Heart left ventricle (tissue), 16 donors: ENCODE measurements at regions not wholly inside any gene's neighbourhood (a gene's known extent, or its start where the extent isn't known, plus 50 kb on each side); places are given as distances from the start of the nearest gene placed in this dataset.

ENCODE experiments used
- ATAC-seq, 4 donors: fragments of 200-7000 bp; cut with Tn5 transposase; one replicate each; pipeline ENCODE4 v1.9.1; 2020 to 2022; ENCODE audit warnings: moderate library complexity in 4 of 4, mild to moderate bottlenecking in 3 of 4, moderate number of reproducible peaks in 1 of 4
- DNase-seq, 5 donors: peaks; one replicate each; pipeline ENCODE4 v3.0.0-alpha.2; 2020
- H3K27ac ChIP-seq, 12 donors: fragments of 200-600 bp; sonication (generic) in 4 of 12; one replicate each; pipeline versions ENCODE4 v1.5.0 to v1.8.0; 2016 to 2022; ENCODE audit warnings: mild to moderate bottlenecking in 2 of 12
- H3K27me3 ChIP-seq, 9 donors: fragments of 200-600 bp; sonication (generic) in 2 of 9; one replicate each; pipeline versions ENCODE4 v1.5.1 to v1.8.0; 2016 to 2022; ENCODE audit warnings: mild to moderate bottlenecking in 3 of 9
- H3K36me3 ChIP-seq, 9 donors: fragments of 200-600 bp; sonication (generic) in 2 of 9; one replicate each; pipeline versions ENCODE4 v1.5.0 to v1.8.0; 2018 to 2022; ENCODE audit warnings: mild to moderate bottlenecking in 2 of 9
- H3K4me1 ChIP-seq, 12 donors: fragments of 200-600 bp; sonication (generic) in 4 of 12; one replicate each; pipeline versions ENCODE4 v1.5.0 to v1.8.0; 2016 to 2022; ENCODE audit warnings: mild to moderate bottlenecking in 3 of 12
- H3K4me3 ChIP-seq, 12 donors: fragments of 200-600 bp; sonication (generic) in 4 of 12; one replicate each; pipeline versions ENCODE4 v1.5.0 to v1.8.0; 2017 to 2022; ENCODE audit warnings: mild to moderate bottlenecking in 9 of 12, moderate library complexity in 4 of 12
- H3K9me3 ChIP-seq, 12 donors: fragments of 200-600 bp; sonication (generic) in 4 of 12; one replicate each; pipeline versions ENCODE4 v1.5.0 to v1.8.0; 2016 to 2022; ENCODE audit warnings: mild to moderate bottlenecking in 1 of 12
- CTCF ChIP-seq, 12 donors: fragments of 200-600 bp; sonication (generic) in 4 of 12; IDR thresholded peaks; one replicate each; pipeline versions ENCODE4 v1.5.0 to v1.8.0; 2018 to 2022; ENCODE audit warnings: antibody characterized with exemption in 12 of 12, mild to moderate bottlenecking in 5 of 12
- POLR2A ChIP-seq, 2 donors: fragments of 450-650 bp; IDR thresholded peaks; one replicate each; pipeline ENCODE4 v1.6.1; 2017; ENCODE audit warnings: antibody characterized with exemption in 2 of 2, mild to moderate bottlenecking in 2 of 2, moderate library complexity in 2 of 2
- WGBS, 4 donors: extraction: QIAGEN DNeasy Blood & Tissue Kit in 2 of 4; methylation state at CpG; one replicate each; pipeline versions ENCODE4 v1.1.5 to v1.1.7; 2013 to 2018; 5-methylcytosine and 5-hydroxymethylcytosine counted together
- intact Hi-C, 10 donors: fragments of 100-400 bp; cut with DNase I; formaldehyde crosslinking; loops; one replicate each; pipeline versions ENCODE4 v1.11.1 to v1.14.2; 2022
- donor health status: ischemic (EF 13 %, LVEDD 7.1; RV severe dilation, severe dysfunction).
- donor health status: healthy with polysubstance abuse.
- donor health status: DM: no; HTN: yes; CAD: no.
- donor health status: DM: no; HTN: no; CAD: no.
- donor health status: ischemic (EF 25% LVEDD 6.9; RV normal size, moderate dysfunction).
- donor health status: ischemic (EF 25% LVEDD 5.7; RV mildly dilated, moderate dysfunction).
- donor health status: healthy.
- donor health status: DM: yes; HTN: yes; CAD: no.
- donor health status: ischemic (EF 35%, LVEDD 5.7; RV mildly dilated, moderate dysfunction).
- donor health status: nonischemic (EF 11% LVEDD 7.7; RV severe dilation, severe dysfunction).
- donor health status: DM: yes; HTN: yes; CAD: no.
- donor health status: PGD.
- donor health status: ischemic (EF 29% LVEDD 5.4; RV normal size, mild dysfunction).
- donor health status: nonischemic (EF 23%, LVEDD 6.1; RV moderate dilation, normal function).

GRCh38 chr4:125776146-125776545 lies 461.4 kb downstream of the FAT4 start:
- Histone ChIP-seq H3K27ac (no peak overlapping the region), H3K4me3 (no peak overlapping the region), H3K9me3 (peaks cover 0 to 8% (median 0%) of the 10 kb centered on the region in 12 donors), H3K27me3 (no peaks in the 10 kb centered on the region), H3K4me1 (no peaks in the 10 kb centered on the region), H3K36me3 (no peaks in the 10 kb centered on the region)
- ATAC-seq = no peak
- WGBS, 4 donors = 74 to 80% (median 79%) methylated on average over 4 of the region's 4 CpGs
- TF ChIP-seq POLR2A (IDR thresholded peaks at IDR 0.05) (no peak), CTCF (IDR thresholded peaks at IDR 0.05) (no peak)
- no peak for DNase-seq
- intact Hi-C loops = no loop called here

- intact Hi-C loops = no loop called here
- TF ChIP-seq CTCF (IDR thresholded peaks at IDR 0.05) (no peak), POLR2A (IDR thresholded peaks at IDR 0.05) (no peak)
- H3K4me3 ChIP-seq = no peak overlapping the region
- ATAC-seq (no peak), DNase-seq (no peak)
- H3K4me1 ChIP-seq = no peaks in the 10 kb centered on the region
- H3K27ac ChIP-seq = no peak overlapping the region
- H3K36me3 ChIP-seq = no peaks in the 10 kb centered on the region
- H3K27me3 ChIP-seq = no peaks in the 10 kb centered on the region
- H3K9me3 ChIP-seq = peaks cover 0 to 8% (median 0%) of the 10 kb centered on the region in 12 donors
These were observed 465.4 kb downstream of the FAT4 start for GRCh38 chr4:125780164-125780563.

GRCh38 chr4:125780747-125781146 lies 466.0 kb downstream of the FAT4 start:
- Histone ChIP-seq H3K36me3 (no peaks in the 10 kb centered on the region), H3K27me3 (no peaks in the 10 kb centered on the region), H3K4me1 (no peaks in the 10 kb centered on the region), H3K27ac (no peak overlapping the region), H3K4me3 (no peak overlapping the region), H3K9me3 (peaks cover 0 to 8% (median 0%) of the 10 kb centered on the region in 12 donors)
- TF ChIP-seq POLR2A (IDR thresholded peaks at IDR 0.05) (no peak), CTCF (IDR thresholded peaks at IDR 0.05) (no peak)
- WGBS, 4 donors = 84 to 89% (median 88%) methylated on average over 3 of the region's 3 CpGs
- ATAC-seq = no peak
- intact Hi-C loops = no loop called here
- no peak for DNase-seq

- WGBS, 4 donors = 37 to 43% (median 40%) methylated on average over 4 of the region's 4 CpGs
- TF ChIP-seq POLR2A (IDR thresholded peaks at IDR 0.05) (no peak), CTCF (IDR thresholded peaks at IDR 0.05) (no peak)
These were observed 466.9 kb downstream of the FAT4 start for GRCh38 chr4:125781651-125782050.

More at GRCh38 chr4:125781651-125782050, 466.9 kb downstream of the FAT4 start:
- H3K9me3 ChIP-seq = no peaks in the 10 kb centered on the region
- no peaks in the 10 kb centered on the region for H3K27me3 ChIP-seq
- H3K27ac ChIP-seq = no peak overlapping the region
- ATAC-seq = no peak
- no peaks in the 10 kb centered on the region for H3K4me1 ChIP-seq
- no peak for DNase-seq
- intact Hi-C loops = no loop called here
- no peaks in the 10 kb centered on the region for H3K36me3 ChIP-seq
- H3K4me3 ChIP-seq = no peak overlapping the region
